GM12878 (cell line): ENCODE measurements at regions not wholly inside any gene's neighbourhood (a gene's known extent, or its start where the extent isn't known, plus 50 kb on each side); places are given as distances from the start of the nearest gene placed in this dataset.

Source experiments
- ATAC-seq: fragments of 200-7000 bp; cut with Tn5 transposase; 3 replicates; pipeline ENCODE4 v1.9.1; 2020; ENCODE audit warnings: mild to moderate bottlenecking, moderate library complexity
- BruUV-seq: library from RNA; stranded (reverse); fragments of 400-500 nt; replicated peaks from 2 replicates; lab custom pipeline; 2021; lab: Mats Ljungman, UMichigan
- CTCF ChIA-PET: fragments of 300-600 bp; sonication (Branson Sonifier 250); formaldehyde crosslinking; extraction: SDS; loops from one replicate; lab custom pipeline; 2021; ENCODE audit warnings: inconsistent platforms; lab: Yijun Ruan, JAX
- POLR2A ChIA-PET: fragments of 350-600 bp; formaldehyde crosslinking; extraction: SDS; loops from one replicate; lab custom pipeline; 2021; ENCODE audit warnings: inconsistent platforms; lab: Charles Lee
- RAD21 ChIA-PET: fragments of 300-600 bp; sonication (Branson Sonifier 250); formaldehyde crosslinking; loops from one replicate; lab custom pipeline; 2023; ENCODE audit warnings: antibody characterized with exemption; ENCODE audit not compliant: unreplicated experiment; lab: Charles Lee
- SMC1A ChIA-PET: fragments of 300-600 bp; sonication (Branson Sonifier 250); formaldehyde crosslinking; loops from one replicate; lab custom pipeline; 2023; ENCODE audit not compliant: unreplicated experiment, uncharacterized antibody; lab: Charles Lee
- DNase-seq: peaks from one replicate; pipeline ENCODE4 v3.0.0-alpha.2; 2011; ENCODE audit warnings: low read depth, low spot score
- FAIRE-seq: peaks from 3 replicates; lab custom pipeline; 2011; peaks lifted over from hg19 to GRCh38; lab: Jason Lieb, UNC
- H2AFZ ChIP-seq: 2 replicates; pipeline ENCODE4 v1.6.0; 2011; ENCODE audit warnings: low read depth, low read length, control low read depth; ENCODE audit not compliant: control insufficient read depth
- H3K27ac ChIP-seq: 2 replicates; pipeline ENCODE4 v1.5.1; 2011; ENCODE audit warnings: control low read depth; ENCODE audit not compliant: control insufficient read depth, insufficient read depth
- H3K27me3 ChIP-seq, 2 experiments: replicated peaks in 1 of 2; 2 replicates each; pipeline versions ENCODE4 v1.6.0 to v1.6.1; 2011; ENCODE audit warnings: low read length in 1 of 2; ENCODE audit not compliant: control insufficient read depth in 2 of 2, insufficient read depth in 2 of 2
- H3K36me3 ChIP-seq, 2 experiments: 2 replicates each; pipeline ENCODE4 v1.5.1; 2011; ENCODE audit warnings: low read length in 1 of 2; ENCODE audit not compliant: control insufficient read depth in 2 of 2, insufficient read depth in 2 of 2
- H3K4me1 ChIP-seq: 2 replicates; pipeline ENCODE4 v1.6.1; 2011; ENCODE audit warnings: mild to moderate bottlenecking, low read length, moderate library complexity, mixed read lengths; ENCODE audit not compliant: control insufficient read depth, insufficient read depth
- H3K4me2 ChIP-seq: 2 replicates; pipeline ENCODE4 v1.6.0; 2011; ENCODE audit warnings: control low read depth; ENCODE audit not compliant: control insufficient read depth, insufficient read depth
- H3K4me3 ChIP-seq: fragments of 200-600 bp; sonication (generic); 2 replicates; pipeline ENCODE4 v1.5.1; 2016
- H3K79me2 ChIP-seq: 2 replicates; pipeline ENCODE4 v1.6.0; 2011; ENCODE audit warnings: low read length; ENCODE audit not compliant: control insufficient read depth, insufficient read depth
- H3K9ac ChIP-seq: 2 replicates; pipeline ENCODE4 v1.8.0; 2011; ENCODE audit warnings: low read length, control low read depth, mixed read lengths; ENCODE audit not compliant: control insufficient read depth, insufficient read depth
- H3K9me3 ChIP-seq: replicated peaks from 3 replicates; pipeline ENCODE4 v1.5.1; 2011; ENCODE audit warnings: mild to moderate bottlenecking, low read length; ENCODE audit not compliant: control insufficient read depth, insufficient read depth
- H4K20me1 ChIP-seq: 2 replicates; pipeline ENCODE4 v1.6.0; 2011; ENCODE audit not compliant: control insufficient read depth, insufficient read depth
- BACH1 ChIP-seq: fragments of 450-650 bp; IDR thresholded peaks from 2 replicates; pipeline ENCODE4 v1.6.1; 2017; ENCODE audit warnings: mild to moderate bottlenecking, borderline replicate concordance
- CREB1 ChIP-seq: IDR thresholded peaks from 2 replicates; pipeline ENCODE4 v1.6.1; 2012; ENCODE audit warnings: low read depth, mild to moderate bottlenecking, inconsistent platforms
- EP300 ChIP-seq, 2 experiments: fragments of 150-350 bp in 1 of 2; IDR thresholded peaks; 2 replicates each; pipeline ENCODE4 v1.6.1; 2011 to 2012; ENCODE audit warnings: low read depth in 2 of 2, low read length in 2 of 2, borderline replicate concordance in 1 of 2, improper control_type of control experiment in 1 of 2, inconsistent platforms in 1 of 2; ENCODE audit not compliant: control insufficient read depth in 1 of 2
- HDAC2 ChIP-seq: fragments of 200-600 bp; sonication (generic); IDR thresholded peaks from 2 replicates; pipeline ENCODE4 v1.6.1; 2017
- IRF3 ChIP-seq: fragments of 450-650 bp; IDR thresholded peaks from 2 replicates; pipeline ENCODE4 v1.6.1; 2014; ENCODE audit warnings: mild to moderate bottlenecking
- MYC ChIP-seq: IDR thresholded peaks from 2 replicates; pipeline ENCODE4 v1.6.1; 2011; ENCODE audit warnings: mild to moderate bottlenecking, low read length, moderate library complexity, inconsistent platforms; ENCODE audit not compliant: insufficient read depth, insufficient replicate concordance, insufficient read length, severe bottlenecking
- PBX3 ChIP-seq: IDR thresholded peaks from 2 replicates; pipeline ENCODE4 v1.6.1; 2011; ENCODE audit warnings: mild to moderate bottlenecking, low read depth, low read length, moderate library complexity; ENCODE audit not compliant: insufficient replicate concordance
- RB1 ChIP-seq: fragments of 450-650 bp; formaldehyde crosslinking; IDR thresholded peaks from 2 replicates; pipeline ENCODE4 v1.6.1; 2017; ENCODE audit warnings: mild to moderate bottlenecking, borderline replicate concordance
- SIN3A ChIP-seq: IDR thresholded peaks from 2 replicates; pipeline ENCODE4 v1.6.1; 2012; ENCODE audit warnings: low read depth, low read length, improper control_type of control experiment
- SPI1 ChIP-seq: IDR thresholded peaks from 2 replicates; pipeline ENCODE4 v1.6.1; 2011; ENCODE audit warnings: low read depth, mild to moderate bottlenecking, low read length, moderate library complexity, borderline replicate concordance; ENCODE audit not compliant: insufficient read depth
- TARDBP ChIP-seq: IDR thresholded peaks from 2 replicates; pipeline ENCODE4 v1.6.1; 2016; ENCODE audit warnings: borderline replicate concordance
- ZBTB33 ChIP-seq: fragments of 450-650 bp; IDR thresholded peaks from 2 replicates; pipeline ENCODE4 v1.6.1; 2017; ENCODE audit warnings: mild to moderate bottlenecking
- ZBTB40 ChIP-seq: fragments of 450-650 bp; IDR thresholded peaks from 2 replicates; pipeline ENCODE4 v1.6.1; 2016; ENCODE audit warnings: mild to moderate bottlenecking, moderate library complexity, borderline replicate concordance
- ZSCAN29 ChIP-seq: fragments of 450-650 bp; IDR thresholded peaks from 2 replicates; pipeline ENCODE4 v1.6.1; 2017; ENCODE audit warnings: mild to moderate bottlenecking, moderate library complexity
- WGBS: methylation state at CpG from one replicate; pipeline ENCODE4 v1.1.6; 2016; ENCODE audit warnings: low lambda C conversion rate; ENCODE audit not compliant: insufficient replicate concordance, insufficient coverage; ENCODE audit errors: missing lambda C conversion rate; 5-methylcytosine and 5-hydroxymethylcytosine counted together
- in situ Hi-C: fragments of 300-500 bp; cut with MboI; formaldehyde crosslinking; loops from 9 replicates; pipeline ENCODE4 v1.14.3; 2018; ENCODE audit warnings: mixed read lengths
- intact Hi-C: fragments of 100-400 bp; cut with micrococcal nuclease; formaldehyde crosslinking; loops from one replicate; pipeline ENCODE4 v1.14.2; 2022; ENCODE audit not compliant: unreplicated experiment

- TF ChIP-seq ZBTB40 (no peak), PBX3 (no peak), TARDBP (no peak), HDAC2 (no peak), CREB1 (no peak)
Measured at GRCh38 chr2:180699657-180700361, 280.6 kb upstream of the UBE2E3 start (continued).

- RAD21 ChIA-PET: no interaction called here
- no peak overlapping the region for H3K9ac ChIP-seq
- no peak overlapping the region for H3K4me3 ChIP-seq
- no peaks in the 10 kb centered on the region for H3K36me3 ChIP-seq
- intact Hi-C loops: no loop called here
- no peak overlapping the region for H3K4me2 ChIP-seq
- H4K20me1 ChIP-seq: no peaks in the 10 kb centered on the region
- H3K27ac ChIP-seq: no peak overlapping the region
- no peaks in the 10 kb centered on the region for H3K79me2 ChIP-seq
- no peaks in the 10 kb centered on the region for H3K9me3 ChIP-seq
- 11% methylated on average over 3 of the region's 3 CpGs for WGBS
- DNase-seq (no peak), ATAC-seq (no peak), FAIRE-seq (no peak)
- POLR2A ChIA-PET: no interaction called here
- in situ Hi-C loops: no loop called here
- BruUV-seq: no TSS peak
- SMC1A ChIA-PET: interaction anchor here (0.6 kb wide), 1 partner anchor 26 kb away, joined by 3 read pairs; no protein-coding TSS in a partner anchor
- H3K4me1 ChIP-seq: no peaks in the 10 kb centered on the region
- CTCF ChIA-PET: no interaction called here
- no peaks in the 10 kb centered on the region for H3K27me3 ChIP-seq
- no peak overlapping the region for H2AFZ ChIP-seq
- TF ChIP-seq IRF3: no peak
- no peak for TF ChIP-seq BACH1
- TF ChIP-seq SPI1: no peak
- TF ChIP-seq ZBTB33: no peak
- no peak for TF ChIP-seq SIN3A
- TF ChIP-seq EP300 (IDR thresholded peaks at IDR 0.05; ENCODE audit: borderline replicate concordance in 1 of 2, control insufficient read depth in 1 of 2, low read depth in 2 of 2, low read length in 2 of 2): no peak
- TF ChIP-seq RB1: no peak
- TF ChIP-seq MYC: no peak
- no peak for TF ChIP-seq ZSCAN29
Measured at GRCh38 chr2:180698668-180699067, 281.7 kb upstream of the UBE2E3 start.
